Uterus (tissue), 3 donors: ENCODE measurements at regions not wholly inside any gene's neighbourhood (a gene's known extent, or its start where the extent isn't known, plus 50 kb on each side); places are given as distances from the start of the nearest gene placed in this dataset.
"Not testable (repeated sequence)": the region's sequence is repeated elsewhere in the genome, so short reads cannot be mapped to it uniquely, and the experiment has no call there.

Experiments
- DNase-seq, 2 donors: peaks; one replicate each; pipeline ENCODE4 v3.0.0-alpha.2; 2019 to 2020
- H3K27ac ChIP-seq, 2 donors: fragments of 200-600 bp; sonication (generic); 1 replicate in 1 of 2; 2 replicates in 1 of 2; pipeline ENCODE4 v1.5.1; 2016 to 2018
- H3K27me3 ChIP-seq, 2 donors: fragments of 200-600 bp; sonication (generic); one replicate each; pipeline ENCODE4 v1.5.1; 2018 to 2019; ENCODE audit warnings: control low read depth in 1 of 2
- H3K36me3 ChIP-seq, 2 donors: fragments of 200-600 bp; sonication (generic); one replicate each; pipeline ENCODE4 v1.5.1; 2019; ENCODE audit warnings: control low read depth in 1 of 2
- H3K4me1 ChIP-seq, 2 donors: fragments of 200-600 bp; sonication (generic); one replicate each; pipeline ENCODE4 v1.5.1; 2018 to 2019; ENCODE audit warnings: control low read depth in 1 of 2
- H3K4me3 ChIP-seq, 2 donors: fragments of 200-600 bp; sonication (generic); 1 replicate in 1 of 2; 2 replicates in 1 of 2; pipeline ENCODE4 v1.5.1; 2018 to 2019; ENCODE audit warnings: mild to moderate bottlenecking in 1 of 2
- H3K9me3 ChIP-seq, 2 donors: fragments of 200-600 bp; sonication (generic); one replicate each; pipeline ENCODE4 v1.5.1; 2019; ENCODE audit warnings: control low read depth in 1 of 2
- POLR2A ChIP-seq, 2 donors: fragments of 450-650 bp; IDR thresholded peaks; one replicate each; pipeline ENCODE4 v1.6.1; 2016; ENCODE audit warnings: antibody characterized with exemption in 2 of 2, mild to moderate bottlenecking in 1 of 2, moderate library complexity in 1 of 2
- intact Hi-C: fragments of 100-400 bp; cut with DNase I; formaldehyde crosslinking; loops from one replicate; pipeline ENCODE4 v1.15.1; 2023; ENCODE audit warnings: low total_unique reads
- TF ChIP-seq, protein P1 (sequence below), 4 experiments: fragments of 200-600 bp in 2 of 4; fragments of 450-650 bp in 2 of 4; sonication (generic) in 2 of 4; IDR thresholded peaks; one replicate each; pipeline ENCODE4 v1.5.1; 2016 to 2019; ENCODE audit warnings: antibody characterized with exemption in 4 of 4, mild to moderate bottlenecking in 2 of 4, moderate library complexity in 1 of 4
- donor health status: DM: yes; HTN: yes; CAD: no.

DNA sequence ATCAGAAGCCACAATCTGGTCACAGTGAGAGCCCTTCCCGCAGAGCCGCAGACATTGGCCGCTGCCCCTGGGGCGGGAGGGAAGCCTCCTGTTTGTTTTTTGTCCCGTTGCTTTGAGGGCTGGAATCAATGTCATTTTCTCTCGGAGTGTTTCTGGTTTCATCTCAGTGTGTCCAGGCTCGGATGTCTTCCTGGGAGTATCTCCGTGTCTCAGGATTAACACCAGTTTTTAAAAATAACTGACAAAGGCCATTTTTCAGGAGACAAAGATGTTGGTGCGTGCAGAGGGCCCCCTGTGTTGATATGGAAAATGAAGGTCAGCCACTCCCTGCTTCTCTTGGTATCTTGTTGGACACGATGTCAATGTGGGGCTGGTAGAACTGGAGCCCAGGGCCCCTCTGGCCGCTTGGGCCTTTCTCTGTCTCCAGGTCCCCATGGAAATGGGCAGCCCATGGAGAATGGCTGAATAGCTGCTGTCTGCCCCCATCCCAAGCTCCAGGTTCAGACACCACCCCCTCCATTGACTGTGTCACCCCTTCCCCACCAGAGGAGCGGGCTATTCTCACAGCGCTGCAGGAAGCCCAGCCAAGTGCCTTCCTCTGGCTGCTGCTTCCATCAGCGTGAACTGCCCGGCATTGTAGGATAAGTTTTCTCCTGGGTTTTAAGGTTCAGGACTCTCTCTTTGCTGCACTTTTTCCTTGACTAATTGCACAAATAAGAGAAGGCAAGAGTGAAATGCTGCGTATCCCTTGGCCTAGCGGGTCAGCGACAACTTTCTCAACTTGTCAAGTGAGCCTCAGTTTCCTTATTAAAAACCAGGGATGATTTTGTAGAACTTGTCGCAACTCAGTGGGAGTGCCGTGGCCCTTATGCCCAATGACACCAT lies 72.2 kb upstream of the METTL9 start:
- no peak for TF ChIP-seq POLR2A (IDR thresholded peaks at IDR 0.05)
- TF ChIP-seq, protein P1, sequence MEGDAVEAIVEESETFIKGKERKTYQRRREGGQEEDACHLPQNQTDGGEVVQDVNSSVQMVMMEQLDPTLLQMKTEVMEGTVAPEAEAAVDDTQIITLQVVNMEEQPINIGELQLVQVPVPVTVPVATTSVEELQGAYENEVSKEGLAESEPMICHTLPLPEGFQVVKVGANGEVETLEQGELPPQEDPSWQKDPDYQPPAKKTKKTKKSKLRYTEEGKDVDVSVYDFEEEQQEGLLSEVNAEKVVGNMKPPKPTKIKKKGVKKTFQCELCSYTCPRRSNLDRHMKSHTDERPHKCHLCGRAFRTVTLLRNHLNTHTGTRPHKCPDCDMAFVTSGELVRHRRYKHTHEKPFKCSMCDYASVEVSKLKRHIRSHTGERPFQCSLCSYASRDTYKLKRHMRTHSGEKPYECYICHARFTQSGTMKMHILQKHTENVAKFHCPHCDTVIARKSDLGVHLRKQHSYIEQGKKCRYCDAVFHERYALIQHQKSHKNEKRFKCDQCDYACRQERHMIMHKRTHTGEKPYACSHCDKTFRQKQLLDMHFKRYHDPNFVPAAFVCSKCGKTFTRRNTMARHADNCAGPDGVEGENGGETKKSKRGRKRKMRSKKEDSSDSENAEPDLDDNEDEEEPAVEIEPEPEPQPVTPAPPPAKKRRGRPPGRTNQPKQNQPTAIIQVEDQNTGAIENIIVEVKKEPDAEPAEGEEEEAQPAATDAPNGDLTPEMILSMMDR (IDR thresholded peaks at IDR 0.05): no peak
- Histone ChIP-seq H3K4me1 (no peaks in the 10 kb centered on the region), H3K4me3 (no peak overlapping the region), H3K36me3 (no peaks in the 10 kb centered on the region), H3K27me3 (no peaks in the 10 kb centered on the region), H3K27ac (no peak overlapping the region), H3K9me3 (no peaks in the 10 kb centered on the region)
- no peak for DNase-seq
- intact Hi-C loops: no loop called here

DNA sequence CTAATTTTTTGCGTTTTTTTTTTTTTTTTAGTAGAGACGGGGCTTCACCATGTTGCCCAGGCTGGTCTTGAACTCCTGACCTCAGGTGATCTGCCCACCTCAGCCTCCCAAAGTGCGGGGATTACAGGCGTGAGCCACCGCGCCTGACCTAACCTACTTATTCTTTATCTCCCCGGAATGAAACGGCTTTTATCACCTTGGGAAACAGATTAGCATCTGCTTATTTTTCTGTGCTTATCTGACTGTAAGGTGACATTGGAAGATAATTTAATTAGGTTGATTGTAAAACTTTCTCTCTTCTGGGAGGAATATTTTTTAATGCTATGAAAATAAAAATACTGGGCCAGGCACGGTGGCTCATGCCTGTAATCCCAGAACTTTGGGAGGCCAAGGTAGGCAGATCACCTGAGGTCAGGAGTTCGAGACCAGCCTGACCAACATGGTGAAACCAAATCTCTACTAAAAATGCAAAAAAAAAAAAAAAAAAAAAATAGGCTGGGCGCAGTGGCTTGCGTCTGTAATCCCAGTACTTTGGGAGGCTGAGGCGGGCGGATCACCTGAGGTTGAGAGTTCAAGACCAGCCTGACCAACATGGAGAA lies 70.2 kb upstream of the METTL9 start:
- H3K36me3 ChIP-seq, H3K4me3 ChIP-seq, H3K27me3 ChIP-seq, H3K4me1 ChIP-seq, DNase-seq, H3K9me3 ChIP-seq, H3K27ac ChIP-seq, intact Hi-C loops: not testable (repeated sequence)

DNA sequence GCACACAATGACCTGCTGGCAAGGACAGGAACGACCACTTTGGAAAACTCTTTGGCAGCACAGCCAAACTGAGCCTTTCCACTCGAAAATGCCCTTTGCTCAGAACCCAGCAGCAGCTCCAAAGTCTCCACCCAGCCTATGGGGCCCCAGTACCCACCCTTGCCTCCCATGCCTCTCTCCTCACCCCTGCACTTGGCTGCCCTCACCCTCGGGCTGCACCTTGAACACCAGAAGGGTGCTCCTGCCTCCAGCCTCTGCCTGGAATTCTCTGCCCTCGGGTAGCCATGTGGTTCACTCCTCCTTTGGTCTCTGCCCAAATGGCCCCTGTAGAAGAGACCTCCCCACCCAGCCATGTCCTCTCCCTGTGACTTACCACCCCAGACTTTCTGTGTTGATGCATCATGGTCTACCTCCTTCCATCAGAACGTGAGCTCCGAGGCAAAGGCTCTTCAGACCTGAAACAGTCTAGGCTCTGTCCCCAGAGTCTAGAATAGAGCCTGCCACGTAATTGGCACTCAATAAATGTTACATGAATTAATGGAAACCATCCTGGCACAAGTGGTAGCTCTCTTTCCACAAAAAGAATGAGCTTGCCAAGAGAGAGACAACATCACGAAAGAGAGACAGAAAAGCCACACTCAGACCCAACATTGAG lies 68.5 kb upstream of the METTL9 start:
- H3K27ac ChIP-seq, intact Hi-C loops, H3K36me3 ChIP-seq, H3K4me1 ChIP-seq, DNase-seq, H3K4me3 ChIP-seq, H3K27me3 ChIP-seq, H3K9me3 ChIP-seq: not testable (repeated sequence)

DNA sequence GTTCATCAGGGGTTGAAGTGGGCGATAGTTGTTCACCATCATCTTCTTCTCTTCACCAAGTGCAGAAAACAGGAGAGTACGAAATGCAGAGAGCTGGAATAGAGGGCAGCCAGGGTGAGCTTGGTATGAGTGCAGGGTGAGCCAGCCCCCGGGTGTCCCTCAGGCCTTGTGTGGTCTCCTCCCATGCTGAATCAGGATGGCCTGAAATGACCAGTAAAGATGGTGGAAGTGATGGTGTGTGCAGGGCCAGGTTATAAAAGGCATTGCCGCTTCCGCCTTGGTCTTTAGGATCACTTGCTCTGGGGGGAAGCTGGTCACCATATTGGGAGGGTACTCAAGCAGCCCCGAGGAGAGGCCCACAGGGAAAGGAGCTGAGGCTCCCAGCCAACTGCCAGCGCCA lies 66.4 kb upstream of the METTL9 start:
- H3K36me3 ChIP-seq, H3K27me3 ChIP-seq, H3K4me3 ChIP-seq, DNase-seq, H3K4me1 ChIP-seq, intact Hi-C loops, H3K9me3 ChIP-seq, H3K27ac ChIP-seq: not testable (repeated sequence)

DNA sequence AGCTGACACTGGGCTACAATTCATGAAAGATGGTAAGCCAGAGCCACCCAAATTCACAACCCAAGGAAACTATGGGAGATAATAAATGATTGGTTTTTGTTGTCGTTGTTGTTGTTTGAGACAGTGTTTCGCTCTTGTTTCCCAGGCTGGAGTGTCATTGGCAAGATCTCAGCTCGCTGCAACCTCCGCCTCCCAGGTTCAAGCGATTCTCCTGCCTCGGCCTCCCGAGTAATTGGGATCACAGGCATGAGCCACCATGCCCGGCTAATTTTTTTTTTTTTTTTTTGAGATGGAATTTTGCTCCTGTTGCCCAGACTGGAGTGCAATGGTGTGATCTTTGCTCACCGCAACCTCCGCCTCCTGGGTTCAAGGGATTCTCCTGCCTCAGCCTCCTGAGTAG lies 65.9 kb upstream of the METTL9 start:
- H3K36me3 ChIP-seq, H3K27ac ChIP-seq, H3K9me3 ChIP-seq, DNase-seq, intact Hi-C loops, H3K4me1 ChIP-seq, H3K4me3 ChIP-seq, H3K27me3 ChIP-seq: not testable (repeated sequence)

DNA sequence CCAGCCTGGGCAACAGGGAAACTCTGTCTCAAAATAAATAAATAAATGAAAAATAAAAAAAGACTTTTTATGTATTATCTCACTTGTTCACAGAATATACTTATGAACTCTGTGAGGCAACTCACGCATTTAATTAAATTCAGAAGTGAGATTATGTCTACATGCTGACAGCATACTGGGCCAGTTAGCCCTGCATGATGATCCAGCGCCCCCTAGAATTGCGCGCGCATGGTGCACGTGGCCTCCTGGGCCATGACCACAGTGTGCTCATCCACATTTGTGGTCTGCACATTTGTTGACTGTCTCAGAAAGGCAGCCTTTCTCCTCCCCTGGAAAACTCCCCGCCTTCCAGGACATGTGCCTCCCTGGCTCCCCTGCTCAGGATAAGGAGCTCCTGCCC lies 64.8 kb upstream of the METTL9 start:
- DNase-seq, H3K27ac ChIP-seq, H3K27me3 ChIP-seq, H3K4me3 ChIP-seq, intact Hi-C loops, H3K9me3 ChIP-seq, H3K4me1 ChIP-seq, H3K36me3 ChIP-seq: not testable (repeated sequence)

DNA sequence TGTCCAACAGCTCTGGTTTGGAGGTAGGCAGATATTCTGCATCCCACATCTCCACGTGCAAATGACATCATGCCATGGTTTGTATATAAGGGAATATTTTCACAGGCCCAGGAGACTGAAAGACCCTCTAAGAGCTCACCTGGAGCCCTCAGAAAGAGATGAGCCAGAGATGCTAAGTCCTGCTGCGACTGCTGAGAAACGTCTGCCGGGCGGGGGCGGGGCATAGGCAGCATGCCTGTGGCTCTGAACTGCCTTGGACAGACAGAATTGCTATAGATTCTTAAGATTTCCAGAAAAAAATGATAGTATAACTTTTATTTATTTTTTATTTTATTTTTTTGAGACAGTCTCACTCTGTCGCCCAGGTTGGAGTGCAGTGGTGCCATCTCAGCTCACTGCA lies 64.2 kb upstream of the METTL9 start:
- H3K4me3 ChIP-seq, H3K9me3 ChIP-seq, intact Hi-C loops, H3K27ac ChIP-seq, H3K36me3 ChIP-seq, DNase-seq, H3K27me3 ChIP-seq, H3K4me1 ChIP-seq: not testable (repeated sequence)

DNA sequence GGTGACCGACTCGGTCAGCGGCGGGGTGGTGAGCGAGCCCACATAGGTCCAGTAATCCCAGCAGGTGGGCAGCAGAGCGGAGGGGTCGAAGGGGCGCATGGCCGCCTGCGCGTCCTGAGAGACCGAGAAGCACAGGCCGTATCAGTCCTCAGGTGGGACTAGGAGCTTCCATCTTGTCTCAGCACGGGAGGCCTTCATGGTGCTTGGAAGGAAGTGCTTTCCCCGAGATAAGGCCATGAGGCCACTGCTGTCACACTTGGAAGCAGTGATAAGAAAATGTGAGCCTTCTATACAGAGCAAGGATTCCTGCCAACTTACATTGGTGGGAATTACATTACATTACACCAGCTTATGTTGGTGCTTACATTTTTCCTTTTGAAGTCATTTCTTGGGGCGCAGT lies 62.6 kb upstream of the METTL9 start:
- H3K27me3 ChIP-seq, H3K9me3 ChIP-seq, intact Hi-C loops, DNase-seq, H3K4me3 ChIP-seq, H3K4me1 ChIP-seq, H3K27ac ChIP-seq, H3K36me3 ChIP-seq: not testable (repeated sequence)

DNA sequence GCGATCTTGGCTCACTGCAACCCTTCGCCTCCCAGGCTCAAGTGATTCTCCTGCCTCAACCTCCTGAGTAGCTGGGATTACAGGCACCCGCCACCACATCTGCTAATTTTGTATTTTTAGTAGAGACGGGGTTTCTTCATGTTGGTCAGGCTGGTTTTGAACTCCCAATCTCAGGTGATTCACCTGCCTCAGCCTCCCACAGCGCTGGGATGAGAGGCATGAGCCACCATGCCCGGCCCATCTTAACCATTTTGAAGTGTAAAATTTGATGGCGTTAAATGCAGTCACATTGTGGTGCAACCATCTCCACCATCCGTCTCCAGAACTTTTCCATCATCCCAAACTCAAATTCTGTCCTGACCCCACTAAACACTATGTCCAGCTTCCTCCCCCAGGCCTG lies 61.8 kb upstream of the METTL9 start:
- H3K9me3 ChIP-seq, DNase-seq, H3K36me3 ChIP-seq, H3K27me3 ChIP-seq, H3K4me3 ChIP-seq, H3K4me1 ChIP-seq, intact Hi-C loops, H3K27ac ChIP-seq: not testable (repeated sequence)

DNA sequence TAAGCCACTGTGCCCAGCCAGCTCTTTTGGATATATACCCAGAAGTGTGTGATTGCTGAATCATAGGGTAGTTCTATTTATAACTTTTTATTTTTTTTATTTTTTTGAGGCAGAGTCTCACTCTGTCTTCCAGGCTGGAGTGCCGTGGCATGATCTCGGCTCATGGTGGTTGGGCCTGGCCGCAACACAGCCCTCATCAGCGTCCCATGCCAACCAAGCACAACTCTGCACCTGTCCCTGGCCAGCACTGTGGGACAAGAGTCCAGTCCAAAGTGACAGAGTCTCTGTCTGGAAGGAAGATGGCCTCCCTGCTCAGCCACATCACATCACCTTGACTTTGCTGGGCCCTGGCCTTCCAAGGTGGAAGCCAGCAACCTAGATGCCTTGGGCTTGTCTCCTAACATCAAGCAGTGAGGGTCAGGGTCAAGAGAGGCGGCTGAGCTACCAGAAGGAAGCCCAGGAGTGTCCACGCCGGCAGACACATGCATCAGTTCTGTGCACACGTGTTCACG lies 60.2 kb upstream of the METTL9 start:
- H3K9me3 ChIP-seq, H3K36me3 ChIP-seq, intact Hi-C loops, H3K27me3 ChIP-seq, H3K27ac ChIP-seq, H3K4me1 ChIP-seq, H3K4me3 ChIP-seq, DNase-seq: not testable (repeated sequence)

DNA sequence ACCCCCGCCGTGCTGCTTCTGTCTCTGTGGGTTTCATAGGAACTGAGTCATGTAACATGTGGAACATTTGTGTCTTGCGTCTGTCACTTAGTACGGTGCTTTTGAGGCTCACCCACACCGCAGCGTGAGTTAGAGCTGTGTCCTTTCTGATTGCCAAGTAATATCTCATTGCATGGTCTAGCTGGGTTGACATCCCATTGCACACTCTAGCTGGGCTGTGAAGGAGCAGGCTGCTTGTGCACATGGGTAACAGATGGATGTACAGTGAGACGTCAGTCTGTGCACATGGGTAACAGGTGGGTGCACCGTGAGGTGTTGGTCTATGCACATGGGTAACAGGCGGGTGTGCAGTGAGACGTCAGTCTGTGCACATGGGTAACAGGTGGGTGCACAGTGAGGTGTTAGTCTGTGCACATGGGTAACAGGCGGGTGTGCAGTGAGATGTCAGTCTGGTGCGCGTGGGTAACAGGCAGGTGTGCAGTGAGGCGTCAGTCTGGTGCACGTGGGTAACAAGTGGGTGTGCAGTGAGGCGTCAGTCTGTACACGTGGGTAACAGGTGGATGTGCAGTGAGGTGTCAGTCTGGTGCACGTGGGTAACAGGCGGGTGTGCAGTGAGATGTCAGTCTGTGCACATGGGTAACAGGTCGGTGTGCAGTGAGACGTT lies 58.5 kb upstream of the METTL9 start:
- H3K27ac ChIP-seq, H3K36me3 ChIP-seq, H3K4me3 ChIP-seq, intact Hi-C loops, DNase-seq, H3K4me1 ChIP-seq, H3K27me3 ChIP-seq, H3K9me3 ChIP-seq: not testable (repeated sequence)

DNA sequence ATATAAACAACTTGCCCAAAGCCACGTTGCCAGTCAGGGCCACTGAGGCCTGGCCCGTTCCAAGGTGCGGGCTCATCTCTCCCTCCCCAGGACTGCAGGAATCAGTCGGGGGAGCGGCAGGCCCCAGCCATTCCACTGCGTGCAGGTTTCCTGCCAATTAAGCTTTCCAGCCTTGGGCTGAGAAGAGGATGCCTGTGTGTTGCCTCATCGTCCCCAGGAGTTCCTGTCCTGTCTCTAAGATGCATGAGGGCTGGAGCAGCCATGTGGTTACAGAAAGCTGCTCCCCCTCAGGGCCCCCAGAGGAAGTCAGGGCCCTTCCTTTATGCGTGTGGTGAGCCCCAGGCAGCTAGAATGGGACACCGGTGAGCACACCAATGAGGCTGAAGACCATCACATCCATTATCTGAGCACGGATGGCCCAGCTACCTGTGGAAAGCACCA lies 57.7 kb upstream of the METTL9 start:
- intact Hi-C loops, H3K27ac ChIP-seq, H3K4me1 ChIP-seq, DNase-seq, H3K36me3 ChIP-seq, H3K4me3 ChIP-seq, H3K9me3 ChIP-seq, H3K27me3 ChIP-seq: not testable (repeated sequence)
